ENCODE measurements at regions not wholly inside any gene's neighbourhood (a gene's known extent, or its start where the extent isn't known, plus 50 kb on each side); places are given as distances from the start of the nearest gene placed in this dataset.

GRCh38 chr1:182217967-182218366 is 156.5 kb upstream of the ZNF648 start:
- Mint-ChIP-seq H3K27ac (no peak overlapping the region), H3K4me3 (no peak overlapping the region), H3K36me3 (ENCODE audit: low read depth) (no peaks in the 10 kb centered on the region), H3K4me1 (no peaks in the 10 kb centered on the region), H3K9me3 (peaks cover 21% of the 10 kb centered on the region), H3K27me3 (ENCODE audit: low read depth) (peaks cover 7% of the 10 kb centered on the region)
- no peak for TF ChIP-seq CTCF (IDR thresholded peaks at IDR 0.05; ENCODE audit: unreplicated experiment in 3 of 3)

GRCh38 chr1:182217071-182217470 is 155.6 kb upstream of the ZNF648 start:
- Mint-ChIP-seq H3K4me3 (no peak overlapping the region), H3K27me3 (ENCODE audit: low read depth) (peaks cover 7% of the 10 kb centered on the region), H3K36me3 (ENCODE audit: low read depth) (no peaks in the 10 kb centered on the region), H3K4me1 (no peaks in the 10 kb centered on the region), H3K9me3 (peaks cover 18% of the 10 kb centered on the region), H3K27ac (no peak overlapping the region)
- no peak for TF ChIP-seq CTCF (IDR thresholded peaks at IDR 0.05; ENCODE audit: unreplicated experiment in 3 of 3)

GRCh38 chr1:182215764-182216163 is 154.3 kb upstream of the ZNF648 start:
- peaks cover 9% of the 10 kb centered on the region for H3K9me3 Mint-ChIP-seq
- peaks cover 7% of the 10 kb centered on the region for H3K27me3 Mint-ChIP-seq (ENCODE audit: low read depth)
- no peaks in the 10 kb centered on the region for H3K4me1 Mint-ChIP-seq
- no peak overlapping the region for H3K27ac Mint-ChIP-seq
- H3K36me3 Mint-ChIP-seq (ENCODE audit: low read depth): no peaks in the 10 kb centered on the region
- H3K4me3 Mint-ChIP-seq: no peak overlapping the region
- TF ChIP-seq CTCF (IDR thresholded peaks at IDR 0.05; ENCODE audit: unreplicated experiment in 3 of 3): no peak

GRCh38 chr1:182213163-182213562 is 151.7 kb upstream of the ZNF648 start:
- Mint-ChIP-seq H3K9me3 (no peaks in the 10 kb centered on the region), H3K4me3 (no peak overlapping the region), H3K4me1 (no peaks in the 10 kb centered on the region), H3K36me3 (ENCODE audit: low read depth) (no peaks in the 10 kb centered on the region), H3K27ac (no peak overlapping the region), H3K27me3 (ENCODE audit: low read depth) (peaks cover 3% of the 10 kb centered on the region)
- TF ChIP-seq CTCF (IDR thresholded peaks at IDR 0.05; ENCODE audit: unreplicated experiment in 3 of 3): no peak

- H3K4me1 Mint-ChIP-seq: peaks cover 7% of the 10 kb centered on the region
- no peak for TF ChIP-seq CTCF (IDR thresholded peaks at IDR 0.05; ENCODE audit: unreplicated experiment in 3 of 3)
- H3K9me3 Mint-ChIP-seq: no peaks in the 10 kb centered on the region
- no peak overlapping the region for H3K4me3 Mint-ChIP-seq
- H3K27ac Mint-ChIP-seq: no peak overlapping the region
- no peaks in the 10 kb centered on the region for H3K27me3 Mint-ChIP-seq (ENCODE audit: low read depth)
- H3K36me3 Mint-ChIP-seq (ENCODE audit: low read depth): no peaks in the 10 kb centered on the region
Observed at GRCh38 chr1:182211386-182211785, 149.9 kb upstream of the ZNF648 start.

GRCh38 chr1:182210417-182210816 is 148.9 kb upstream of the ZNF648 start:
- Mint-ChIP-seq H3K27ac (no peak overlapping the region), H3K27me3 (ENCODE audit: low read depth) (no peaks in the 10 kb centered on the region), H3K9me3 (no peaks in the 10 kb centered on the region), H3K4me1 (peaks cover 11% of the 10 kb centered on the region), H3K36me3 (ENCODE audit: low read depth) (no peaks in the 10 kb centered on the region), H3K4me3 (no peak overlapping the region)
- no peak for TF ChIP-seq CTCF (IDR thresholded peaks at IDR 0.05; ENCODE audit: unreplicated experiment in 3 of 3)
